ENCODE measurements at regions not wholly inside any gene's neighbourhood (a gene's known extent, or its start where the extent isn't known, plus 50 kb on each side); places are given as distances from the start of the nearest gene placed in this dataset.

DNA sequence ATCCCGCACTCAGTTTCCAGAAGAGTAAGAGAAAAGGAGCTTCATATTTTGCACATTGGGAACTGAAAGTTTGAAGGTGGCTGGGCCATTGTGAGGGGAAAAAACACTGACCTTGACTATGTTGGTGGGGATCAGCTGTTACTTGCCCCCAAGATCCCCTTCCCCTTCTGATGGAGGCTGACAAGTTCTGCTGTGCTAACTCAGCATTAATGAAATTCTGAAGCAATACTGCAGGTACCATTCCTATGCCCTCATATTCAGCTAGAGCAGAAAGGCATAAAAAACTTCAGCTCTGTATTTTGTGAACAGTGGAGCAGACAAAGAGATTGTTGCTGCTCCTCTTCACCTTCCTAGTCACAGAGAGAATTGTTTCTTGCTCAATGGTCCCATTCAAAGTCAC lies 1013.8 kb upstream of the C9orf72 start:
- Histone ChIP-seq H2BK20ac (ENCODE audit: low read depth, low read length, poor library complexity, severe bottlenecking) (no peak overlapping the region), H4K8ac (replicated peaks; ENCODE audit: insufficient read length, low read depth, low read length) (no peak overlapping the region), H3K4me1 (ENCODE audit: insufficient read depth, low read length) (no peaks in the 10 kb centered on the region), H3K9me3 (ENCODE audit: control insufficient read depth, low read depth, low read length) (no peaks in the 10 kb centered on the region), H2BK120ac (ENCODE audit: low read depth, low read length, poor library complexity, severe bottlenecking) (no peak overlapping the region), H2AFZ (ENCODE audit: low read length) (no peak overlapping the region), H4K5ac (ENCODE audit: insufficient read length, low read depth, low read length) (no peak overlapping the region), H3K4me2 (ENCODE audit: insufficient read depth, insufficient read length, low read length) (no peak overlapping the region), H3K79me1 (ENCODE audit: insufficient read depth, low read depth, low read length, poor library complexity, severe bottlenecking) (no peaks in the 10 kb centered on the region), H3K56ac (ENCODE audit: insufficient read length, low read depth, low read length) (no peak overlapping the region), H3K23me2 (ENCODE audit: insufficient read length, low read depth, low read length, poor library complexity, severe bottlenecking) (no peaks in the 10 kb centered on the region), H4K20me1 (ENCODE audit: control insufficient read depth, insufficient read depth, insufficient read length) (no peaks in the 10 kb centered on the region), H2BK12ac (ENCODE audit: insufficient read length, low read depth, low read length) (no peak overlapping the region), H3K9ac (ENCODE audit: extremely low read depth, insufficient read length, low read length) (no peak overlapping the region), H3K23ac (ENCODE audit: insufficient read length, low read depth, low read length) (no peak overlapping the region), H3K4ac (ENCODE audit: low read depth, low read length) (no peak overlapping the region), H3K79me2 (ENCODE audit: insufficient read depth, low read length) (no peaks in the 10 kb centered on the region), H2BK15ac (ENCODE audit: low read depth, low read length) (no peak overlapping the region), H2BK5ac (ENCODE audit: insufficient read length, low read length) (no peak overlapping the region), H2AK5ac (ENCODE audit: insufficient read length, low read length) (no peak overlapping the region), H3T11ph (ENCODE audit: low read length) (no peak overlapping the region), H3K27me3 (ENCODE audit: insufficient read depth, low read length) (no peaks in the 10 kb centered on the region), H3K27ac (ENCODE audit: insufficient read length, low read depth, low read length) (no peak overlapping the region), H4K91ac (ENCODE audit: insufficient read length, low read depth, low read length) (no peak overlapping the region), H3K14ac (ENCODE audit: insufficient read depth, low read length) (no peak overlapping the region), H3K18ac (ENCODE audit: insufficient read length, low read depth, low read length) (no peak overlapping the region)
- Mint-ChIP-seq H3K4me1 (no peaks in the 10 kb centered on the region), H3K9me3 (peaks cover 10 to 13% of the 10 kb centered on the region in 2 experiments), H3K4me3 (no peak overlapping the region), H3K27me3 (ENCODE audit: low read depth) (no peaks in the 10 kb centered on the region), H3K36me3 (ENCODE audit: insufficient read depth in 1 of 3, low read depth in 3 of 3) (peaks cover 0 to 10% (median 5%) of the 10 kb centered on the region in 3 experiments; a peak in 4 of 7 replicates), H3K27ac (no peak overlapping the region)
- WGBS (ENCODE audit: extremely low coverage, insufficient read length, low lambda C conversion rate): no CpG with 5 or more reads among the region's 1 CpG
- TF ChIP-seq, protein P1, sequence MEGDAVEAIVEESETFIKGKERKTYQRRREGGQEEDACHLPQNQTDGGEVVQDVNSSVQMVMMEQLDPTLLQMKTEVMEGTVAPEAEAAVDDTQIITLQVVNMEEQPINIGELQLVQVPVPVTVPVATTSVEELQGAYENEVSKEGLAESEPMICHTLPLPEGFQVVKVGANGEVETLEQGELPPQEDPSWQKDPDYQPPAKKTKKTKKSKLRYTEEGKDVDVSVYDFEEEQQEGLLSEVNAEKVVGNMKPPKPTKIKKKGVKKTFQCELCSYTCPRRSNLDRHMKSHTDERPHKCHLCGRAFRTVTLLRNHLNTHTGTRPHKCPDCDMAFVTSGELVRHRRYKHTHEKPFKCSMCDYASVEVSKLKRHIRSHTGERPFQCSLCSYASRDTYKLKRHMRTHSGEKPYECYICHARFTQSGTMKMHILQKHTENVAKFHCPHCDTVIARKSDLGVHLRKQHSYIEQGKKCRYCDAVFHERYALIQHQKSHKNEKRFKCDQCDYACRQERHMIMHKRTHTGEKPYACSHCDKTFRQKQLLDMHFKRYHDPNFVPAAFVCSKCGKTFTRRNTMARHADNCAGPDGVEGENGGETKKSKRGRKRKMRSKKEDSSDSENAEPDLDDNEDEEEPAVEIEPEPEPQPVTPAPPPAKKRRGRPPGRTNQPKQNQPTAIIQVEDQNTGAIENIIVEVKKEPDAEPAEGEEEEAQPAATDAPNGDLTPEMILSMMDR (conservative IDR thresholded peaks at IDR 0.05): no peak
- no peak for DNase-seq

Measured in H9 (cell line).